Activated CD8-positive, alpha-beta T cell treated with anti-CD3 and anti-CD28 coated beads for 36 hours (primary cell): ENCODE measurements at regions not wholly inside any gene's neighbourhood (a gene's known extent, or its start where the extent isn't known, plus 50 kb on each side); places are given as distances from the start of the nearest gene placed in this dataset.

Experiments used
- ATAC-seq: fragments of 200-7000 bp; cut with Tn5 transposase; one replicate; pipeline ENCODE4 v1.10.0; 2021; ENCODE audit warnings: mild to moderate bottlenecking, moderate library complexity
- CTCF ChIA-PET: fragments of 350-600 bp; sonication (Branson Sonifier 250); formaldehyde crosslinking; loops from one replicate; lab custom pipeline; 2021; ENCODE audit warnings: antibody characterized with exemption; lab: Charles Lee
- POLR2A ChIA-PET: fragments of 350-600 bp; sonication (Branson Sonifier 250); formaldehyde crosslinking; loops from one replicate; lab custom pipeline; 2021; ENCODE audit warnings: antibody characterized with exemption; lab: Charles Lee
- DNase-seq: peaks from one replicate; pipeline ENCODE4 v3.0.0-alpha.2; 2020
- H3K27ac Mint-ChIP-seq: one replicate; pipeline ENCODE4 v1.8.0; 2021; ENCODE audit warnings: mild to moderate bottlenecking, mixed read lengths
- H3K27me3 Mint-ChIP-seq: one replicate; pipeline ENCODE4 v1.8.0; 2021; ENCODE audit warnings: mixed read lengths
- H3K36me3 Mint-ChIP-seq: one replicate; pipeline ENCODE4 v1.8.0; 2021; ENCODE audit warnings: low read depth, mixed read lengths
- H3K4me1 Mint-ChIP-seq: one replicate; pipeline ENCODE4 v1.8.0; 2021; ENCODE audit warnings: low read depth, mixed read lengths
- H3K4me3 Mint-ChIP-seq: one replicate; pipeline ENCODE4 v1.8.0; 2021; ENCODE audit warnings: mild to moderate bottlenecking, moderate library complexity, mixed read lengths
- H3K9me3 Mint-ChIP-seq: one replicate; pipeline ENCODE4 v1.8.0; 2021; ENCODE audit warnings: mixed read lengths
- intact Hi-C: fragments of 100-400 bp; cut with micrococcal nuclease; formaldehyde crosslinking; loops from one replicate; pipeline ENCODE4 v1.10.0; 2022
- TF ChIP-seq, protein P1 (sequence below): fragments of 200-600 bp; IDR thresholded peaks from one replicate; pipeline ENCODE4 v1.8.0; 2022; ENCODE audit warnings: antibody characterized with exemption, mild to moderate bottlenecking

DNA sequence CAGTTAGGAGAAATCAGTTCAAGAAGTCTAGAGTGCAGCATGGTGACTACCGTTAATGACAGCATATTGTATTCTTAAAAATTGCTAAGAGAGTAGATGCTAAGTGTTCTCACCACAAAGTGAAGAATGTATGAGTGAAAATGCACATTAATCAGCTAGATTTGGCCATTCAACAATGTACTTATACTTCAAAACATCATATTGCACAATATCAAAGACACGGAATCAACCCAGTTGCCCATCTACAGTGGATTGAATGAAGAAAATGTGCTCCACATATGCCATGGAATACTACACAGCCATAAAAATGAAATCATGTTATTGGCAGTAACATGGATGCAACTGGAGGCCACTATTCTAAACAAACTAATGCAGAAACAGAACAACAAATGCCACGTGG is 119.9 kb upstream of the NDN start:
- ATAC-seq (no peak), DNase-seq (no peak)
- Mint-ChIP-seq H3K4me3 (no peak overlapping the region), H3K36me3 (no peaks in the 10 kb centered on the region), H3K9me3 (peaks cover 11% of the 10 kb centered on the region), H3K4me1 (no peaks in the 10 kb centered on the region), H3K27ac (no peak overlapping the region), H3K27me3 (no peaks in the 10 kb centered on the region)
- ChIA-PET POLR2A (no interaction called here), CTCF (no interaction called here)
- TF ChIP-seq, protein P1, sequence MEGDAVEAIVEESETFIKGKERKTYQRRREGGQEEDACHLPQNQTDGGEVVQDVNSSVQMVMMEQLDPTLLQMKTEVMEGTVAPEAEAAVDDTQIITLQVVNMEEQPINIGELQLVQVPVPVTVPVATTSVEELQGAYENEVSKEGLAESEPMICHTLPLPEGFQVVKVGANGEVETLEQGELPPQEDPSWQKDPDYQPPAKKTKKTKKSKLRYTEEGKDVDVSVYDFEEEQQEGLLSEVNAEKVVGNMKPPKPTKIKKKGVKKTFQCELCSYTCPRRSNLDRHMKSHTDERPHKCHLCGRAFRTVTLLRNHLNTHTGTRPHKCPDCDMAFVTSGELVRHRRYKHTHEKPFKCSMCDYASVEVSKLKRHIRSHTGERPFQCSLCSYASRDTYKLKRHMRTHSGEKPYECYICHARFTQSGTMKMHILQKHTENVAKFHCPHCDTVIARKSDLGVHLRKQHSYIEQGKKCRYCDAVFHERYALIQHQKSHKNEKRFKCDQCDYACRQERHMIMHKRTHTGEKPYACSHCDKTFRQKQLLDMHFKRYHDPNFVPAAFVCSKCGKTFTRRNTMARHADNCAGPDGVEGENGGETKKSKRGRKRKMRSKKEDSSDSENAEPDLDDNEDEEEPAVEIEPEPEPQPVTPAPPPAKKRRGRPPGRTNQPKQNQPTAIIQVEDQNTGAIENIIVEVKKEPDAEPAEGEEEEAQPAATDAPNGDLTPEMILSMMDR, result no peak
- intact Hi-C loops, result no loop called here

DNA sequence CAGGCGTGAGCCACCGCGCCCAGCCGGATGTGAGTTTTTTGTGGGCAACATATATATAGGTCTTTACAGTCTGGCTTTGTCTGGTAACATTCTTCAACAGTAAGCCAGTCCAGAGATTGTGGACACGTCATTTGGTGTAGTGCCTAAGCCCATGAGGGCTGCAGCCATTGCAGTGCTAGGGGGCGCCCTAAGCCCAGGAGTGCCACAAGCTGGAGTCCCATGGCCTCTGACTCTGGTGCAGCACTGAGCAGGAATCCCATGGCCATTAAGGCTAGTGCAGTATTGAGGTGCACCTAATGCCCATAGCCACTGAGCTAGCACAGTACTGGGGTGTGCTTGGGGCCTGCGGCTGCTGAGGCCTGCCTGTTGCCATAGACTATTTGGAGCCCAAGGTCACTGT is 136.4 kb upstream of the NDN start:
- TF ChIP-seq, protein P1, result no peak
- peak; percentile 23 for DNase-seq
- CTCF ChIA-PET, result no interaction called here

DNA sequence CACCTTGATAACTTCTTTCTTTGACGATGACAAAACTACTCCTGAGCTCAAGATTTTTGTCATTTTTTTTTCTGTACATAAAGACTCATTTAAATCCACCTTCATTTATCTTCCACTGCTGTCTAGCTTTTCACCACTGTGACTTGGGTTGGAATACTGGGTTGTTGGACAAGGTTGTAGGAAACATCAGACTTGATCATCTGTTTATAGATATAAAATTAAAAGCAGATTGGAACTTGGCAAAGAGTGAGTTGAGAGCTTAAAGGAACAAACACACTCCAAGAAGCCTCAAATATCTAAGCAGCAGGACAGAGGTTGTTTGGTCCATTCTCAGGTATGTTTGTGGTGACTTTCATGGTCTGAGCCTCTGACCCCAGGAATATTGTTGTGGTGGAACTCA is 141.7 kb upstream of the NDN start:
- Mint-ChIP-seq H3K9me3 (peaks cover 6% of the 10 kb centered on the region), H3K36me3 (no peaks in the 10 kb centered on the region), H3K4me3 (no peak overlapping the region), H3K4me1 (no peaks in the 10 kb centered on the region), H3K27ac (no peak overlapping the region), H3K27me3 (no peaks in the 10 kb centered on the region)
- ChIA-PET CTCF (no interaction called here), POLR2A (no interaction called here)
- intact Hi-C loops, result no loop called here
- DNase-seq (no peak), ATAC-seq (no peak)
- TF ChIP-seq, protein P1, result no peak

More for the DNA sequence above, 136.4 kb upstream of the NDN start:
- no peaks in the 10 kb centered on the region for H3K36me3 Mint-ChIP-seq
- no peak overlapping the region for H3K4me3 Mint-ChIP-seq
- POLR2A ChIA-PET, result no interaction called here
- ATAC-seq, result no peak
- no peaks in the 10 kb centered on the region for H3K4me1 Mint-ChIP-seq
- intact Hi-C loops, result no loop called here
- H3K9me3 Mint-ChIP-seq, result peaks cover 11% of the 10 kb centered on the region
- no peaks in the 10 kb centered on the region for H3K27me3 Mint-ChIP-seq
- no peak overlapping the region for H3K27ac Mint-ChIP-seq

DNA sequence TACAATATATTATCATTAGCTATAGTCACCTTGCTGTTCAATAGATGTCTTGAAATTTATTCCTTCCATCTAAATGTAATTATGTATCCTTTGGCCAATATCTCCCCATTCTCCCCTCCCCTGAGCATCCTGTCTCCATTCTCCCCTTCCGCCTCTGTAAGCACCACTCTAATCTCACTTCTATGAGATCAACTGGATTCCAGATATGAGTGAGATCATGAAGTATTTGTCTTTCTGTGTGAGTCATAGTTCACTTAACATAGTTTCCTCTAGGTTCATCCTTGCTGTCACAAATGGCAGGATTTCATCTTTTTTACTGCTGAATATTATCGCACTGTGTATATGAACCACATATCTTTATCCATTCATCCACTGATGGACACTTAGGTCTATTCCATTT is 148.8 kb upstream of the NDN start:
- ATAC-seq (no peak), DNase-seq (no peak)
- Mint-ChIP-seq H3K36me3 (no peaks in the 10 kb centered on the region), H3K4me1 (no peaks in the 10 kb centered on the region), H3K27ac (no peak overlapping the region), H3K4me3 (no peak overlapping the region), H3K27me3 (no peaks in the 10 kb centered on the region), H3K9me3 (peaks cover 8% of the 10 kb centered on the region)
- ChIA-PET CTCF (no interaction called here), POLR2A (no interaction called here)
- intact Hi-C loops, result no loop called here
- TF ChIP-seq, protein P1, result no peak

DNA sequence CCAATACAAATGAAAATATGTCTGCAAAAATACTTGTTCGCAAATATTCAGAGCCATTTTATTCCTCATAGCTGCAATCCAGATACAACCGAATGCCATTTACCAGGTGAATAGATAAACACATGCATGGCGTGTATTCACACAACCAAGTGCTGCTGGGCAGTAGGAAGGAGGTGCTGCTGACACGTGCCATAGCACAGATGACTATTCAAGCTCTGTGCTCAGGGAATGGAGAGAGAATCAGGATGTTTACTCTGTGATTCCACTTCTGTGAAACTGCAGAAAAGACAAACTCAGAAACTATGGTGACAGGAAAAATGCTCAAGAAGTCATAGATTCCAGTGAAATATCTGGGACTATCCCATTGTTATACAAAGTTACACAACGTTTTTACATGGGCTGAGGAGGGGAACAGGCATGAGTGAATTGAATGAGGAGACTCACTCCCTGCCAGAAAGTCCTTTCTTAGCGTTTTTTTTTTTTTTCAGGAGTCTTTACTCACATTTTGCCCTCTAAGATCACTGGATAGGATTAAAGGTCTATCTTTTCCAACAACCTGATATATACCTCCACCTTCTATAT is 152.9 kb upstream of the NDN start:
- Mint-ChIP-seq H3K9me3 (peaks cover 2% of the 10 kb centered on the region), H3K4me3 (no peak overlapping the region), H3K4me1 (no peaks in the 10 kb centered on the region), H3K27me3 (no peaks in the 10 kb centered on the region), H3K36me3 (no peaks in the 10 kb centered on the region), H3K27ac (no peak overlapping the region)
- intact Hi-C loops, result no loop called here
- CTCF ChIA-PET, result no interaction called here
- POLR2A ChIA-PET, result no interaction called here
- TF ChIP-seq, protein P1, result no peak
- ATAC-seq (no peak), DNase-seq (no peak)
